ENCODE measurements at regions not wholly inside any gene's neighbourhood (a gene's known extent, or its start where the extent isn't known, plus 50 kb on each side); places are given as distances from the start of the nearest gene placed in this dataset.

DNA sequence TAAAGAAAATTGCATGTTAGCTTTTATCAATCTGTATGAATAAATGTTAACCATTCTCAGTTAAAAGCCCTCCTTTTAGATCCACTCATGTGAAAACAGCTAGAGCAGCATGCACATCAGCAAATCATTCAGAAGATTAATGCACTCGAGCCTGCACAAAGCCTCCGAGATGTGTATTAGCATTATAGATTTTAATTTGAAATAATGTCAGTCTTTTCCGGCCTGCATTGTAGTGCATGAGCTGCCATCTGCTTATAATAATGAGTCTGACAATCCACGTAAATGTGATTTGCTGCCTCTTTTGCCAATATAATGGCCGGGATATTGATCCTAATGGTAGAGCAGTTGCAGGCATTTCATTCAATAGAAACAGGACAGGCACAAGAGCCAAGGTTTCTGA, 585.1 kb downstream of the IRX1 start:
- DNase-seq (ENCODE audit: low read depth in 3 of 3, low spot score in 1 of 3): no peak

DNA sequence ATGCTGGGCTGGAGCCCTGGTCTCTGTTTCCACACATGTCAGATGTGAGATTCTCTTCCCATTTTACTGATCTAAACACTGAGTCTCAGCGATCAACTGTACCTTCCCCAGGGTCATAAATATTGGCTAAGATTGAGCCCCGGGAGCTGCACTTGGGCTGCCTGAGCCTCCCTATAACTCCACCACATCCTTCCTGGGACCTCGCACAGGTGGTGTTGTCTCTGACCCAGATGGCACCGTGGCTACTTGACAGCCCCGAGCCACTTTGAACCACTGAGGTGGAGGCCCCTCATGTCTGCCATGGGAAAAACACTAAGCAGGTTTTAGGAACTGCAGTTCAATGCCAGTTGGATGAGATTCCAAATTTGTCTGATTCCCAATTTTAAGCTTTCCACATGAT, 586.5 kb downstream of the IRX1 start:
- DNase-seq (ENCODE audit: low read depth in 3 of 3, low spot score in 1 of 3): no peak

DNA sequence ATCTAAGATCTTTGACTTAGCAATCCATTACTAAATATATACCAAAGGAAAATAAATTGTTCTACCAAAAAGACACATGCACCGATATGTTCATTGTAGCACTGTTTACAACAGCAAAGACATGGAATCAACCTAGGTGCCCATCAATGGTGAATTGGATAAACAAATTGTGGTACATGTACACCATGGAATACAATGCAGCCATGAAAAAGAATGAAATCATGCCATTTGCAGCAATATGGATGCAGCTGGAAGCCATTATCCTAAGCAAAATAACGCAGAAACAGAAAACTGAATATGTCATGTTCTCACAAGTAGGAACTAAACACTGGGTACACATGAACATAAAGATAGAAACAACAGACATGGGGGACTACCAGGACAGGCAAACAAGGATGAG, 589.5 kb downstream of the IRX1 start:
- DNase-seq (ENCODE audit: low read depth in 3 of 3, low spot score in 1 of 3): no peak

DNA sequence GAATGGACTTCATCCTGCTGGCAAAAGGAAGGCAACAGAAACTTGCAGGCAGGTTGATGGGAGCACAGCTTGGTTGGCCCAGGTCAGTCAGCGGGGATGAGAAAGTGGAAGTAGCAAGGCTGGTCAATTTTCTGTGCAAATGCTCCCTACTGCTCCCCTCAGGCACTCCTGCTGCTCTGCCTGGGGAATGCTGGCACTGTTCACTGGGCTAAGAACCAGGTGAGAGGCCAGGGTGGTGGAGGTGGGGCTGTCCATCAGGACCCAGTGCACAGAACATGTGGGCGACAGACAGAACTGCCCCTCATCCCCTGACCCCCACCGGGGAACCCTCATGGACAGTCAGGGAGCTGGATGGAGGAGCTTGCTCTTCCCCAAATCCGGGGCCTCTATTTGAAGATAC, 593.1 kb downstream of the IRX1 start:
- DNase-seq (ENCODE audit: low read depth in 3 of 3, low spot score in 1 of 3): no peak

DNA sequence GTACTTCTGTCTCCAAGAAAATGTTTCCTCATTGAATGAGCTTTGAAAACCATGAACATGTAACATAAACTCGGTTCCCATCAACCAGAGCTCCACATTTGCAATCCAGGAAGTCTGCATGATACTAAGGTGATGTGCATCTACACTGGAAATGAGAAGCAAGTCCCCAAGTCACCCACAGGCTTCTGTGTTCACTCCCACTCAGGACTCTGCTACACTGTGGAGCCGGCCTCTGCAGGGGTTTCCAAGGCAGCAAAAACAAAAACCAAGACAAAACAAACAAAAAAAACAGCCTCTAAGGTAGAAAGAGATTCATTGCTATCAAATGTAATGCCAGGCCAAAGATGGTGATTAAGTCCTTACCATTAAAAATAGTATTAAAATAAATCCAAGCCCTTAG, 593.7 kb downstream of the IRX1 start:
- DNase-seq (ENCODE audit: low read depth in 3 of 3, low spot score in 1 of 3): no peak

DNA sequence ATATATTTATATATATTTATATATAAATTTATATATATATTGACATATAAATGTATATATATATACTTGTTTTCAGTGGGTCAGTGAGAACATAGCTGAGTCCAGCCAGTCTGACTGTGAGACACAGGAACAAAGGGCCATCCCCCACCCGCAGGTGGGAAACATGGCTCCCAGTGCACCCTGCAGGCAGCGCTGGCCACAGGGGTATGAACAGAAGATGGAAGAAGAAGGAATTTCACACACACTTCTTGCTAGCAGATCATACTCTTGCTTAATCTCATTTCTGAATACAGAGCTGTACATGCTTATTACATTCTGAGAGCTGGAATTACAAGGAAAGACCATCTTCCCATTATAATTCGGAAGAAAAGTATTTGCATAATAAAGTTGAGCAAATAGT, 595.4 kb downstream of the IRX1 start:
- DNase-seq (ENCODE audit: low read depth in 3 of 3, low spot score in 1 of 3): no peak

DNA sequence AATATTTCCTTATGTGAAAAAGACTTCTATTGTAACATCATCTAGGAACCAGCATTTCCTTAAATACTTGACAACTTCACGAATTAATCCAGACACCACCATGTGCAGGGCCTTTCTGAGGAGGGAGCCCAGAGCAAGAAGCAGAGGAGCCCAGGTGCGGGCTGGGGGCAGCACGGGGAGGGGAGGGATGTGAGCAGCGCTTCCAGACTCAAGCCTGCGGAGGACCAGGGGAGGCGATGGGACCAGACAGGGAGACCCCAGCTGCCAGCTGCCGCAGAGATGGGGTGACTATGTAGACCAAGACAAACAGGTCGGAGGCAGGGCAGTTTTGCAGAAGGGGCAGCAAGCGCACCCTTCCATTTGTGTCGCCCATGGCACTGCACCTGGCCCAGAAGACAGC, 596.1 kb downstream of the IRX1 start:
- no peak for DNase-seq (ENCODE audit: low read depth in 3 of 3, low spot score in 1 of 3)

DNA sequence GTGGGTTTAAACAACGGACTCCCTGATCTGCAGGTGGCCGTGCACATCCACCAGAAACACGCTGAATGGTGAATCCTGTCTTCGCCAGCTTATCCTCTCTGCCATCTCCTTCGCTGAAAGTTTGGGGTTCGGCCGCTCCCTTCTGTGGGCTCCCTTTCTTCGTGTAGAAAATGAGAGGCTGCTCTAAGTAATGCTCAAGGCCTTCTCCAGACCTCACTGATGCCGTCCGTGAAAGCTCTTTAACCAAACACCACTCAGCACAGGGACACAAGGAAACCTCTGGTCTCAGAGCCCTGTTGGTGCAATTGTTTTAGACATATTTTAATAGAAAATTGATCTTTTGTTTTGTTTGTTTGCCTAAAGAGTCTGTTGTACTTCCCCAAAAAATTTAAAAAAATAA, 596.5 kb downstream of the IRX1 start:
- DNase-seq (ENCODE audit: low read depth in 3 of 3, low spot score in 1 of 3): no peak

DNA sequence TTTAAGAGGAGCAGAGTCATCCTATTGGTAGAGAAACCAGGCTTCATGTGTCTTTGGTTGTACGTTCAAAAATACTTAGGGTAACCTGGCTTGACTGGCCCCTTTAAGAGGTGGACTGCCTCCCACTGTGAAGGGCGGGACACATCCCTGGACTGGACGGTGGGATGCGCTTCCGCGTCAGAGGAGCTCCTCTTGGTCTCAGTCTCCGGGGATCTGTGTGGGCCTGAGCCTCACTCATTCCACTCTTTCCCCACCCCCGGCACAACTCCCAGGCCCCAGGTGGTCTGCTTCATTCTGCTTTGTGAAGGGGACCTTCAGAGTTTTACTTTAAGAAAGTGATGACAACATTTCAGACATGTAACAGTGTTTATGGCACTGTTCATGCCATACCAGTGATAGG, 601.1 kb downstream of the IRX1 start:
- no peak for DNase-seq (ENCODE audit: low read depth in 3 of 3, low spot score in 1 of 3)

DNA sequence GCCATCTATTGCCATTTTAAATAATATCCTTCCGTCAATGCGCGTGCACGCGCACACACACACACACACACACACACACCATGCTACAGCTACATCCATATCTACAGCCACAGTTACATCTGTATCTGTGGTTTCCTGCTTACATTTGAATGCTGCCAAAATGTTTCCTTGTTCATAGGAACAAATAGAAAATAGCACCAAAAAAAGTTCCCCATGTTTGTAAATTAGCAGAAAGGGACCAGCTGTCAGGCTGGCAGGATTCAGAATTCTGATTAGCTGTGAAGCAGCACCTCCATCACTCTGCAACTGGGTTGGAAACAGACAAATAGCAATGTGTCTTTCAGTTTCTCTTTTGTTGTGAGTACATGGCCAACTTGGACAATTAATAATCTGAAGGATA, 601.5 kb downstream of the IRX1 start:
- no peak for DNase-seq (ENCODE audit: low read depth in 3 of 3, low spot score in 1 of 3)

DNA sequence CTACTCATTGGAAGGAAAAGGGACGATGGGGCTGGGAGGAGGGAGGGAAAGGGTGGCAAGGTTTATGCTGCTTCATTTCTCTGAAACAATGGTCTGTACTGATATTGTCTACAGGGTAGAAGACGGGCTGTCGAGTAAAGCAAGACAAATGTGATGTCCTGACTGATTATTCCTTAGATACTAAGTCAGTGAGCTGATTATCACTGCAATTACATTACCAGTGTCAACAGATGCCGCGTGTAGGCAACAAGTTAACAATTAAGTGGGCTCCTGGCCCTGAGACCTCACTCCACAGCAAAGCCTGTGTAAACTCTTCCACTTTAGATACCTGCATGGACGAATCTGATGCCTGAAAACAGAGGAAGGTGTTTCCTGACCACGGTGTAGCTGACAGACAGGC, 602.8 kb downstream of the IRX1 start:
- DNase-seq (ENCODE audit: low read depth in 3 of 3, low spot score in 1 of 3): no peak

DNA sequence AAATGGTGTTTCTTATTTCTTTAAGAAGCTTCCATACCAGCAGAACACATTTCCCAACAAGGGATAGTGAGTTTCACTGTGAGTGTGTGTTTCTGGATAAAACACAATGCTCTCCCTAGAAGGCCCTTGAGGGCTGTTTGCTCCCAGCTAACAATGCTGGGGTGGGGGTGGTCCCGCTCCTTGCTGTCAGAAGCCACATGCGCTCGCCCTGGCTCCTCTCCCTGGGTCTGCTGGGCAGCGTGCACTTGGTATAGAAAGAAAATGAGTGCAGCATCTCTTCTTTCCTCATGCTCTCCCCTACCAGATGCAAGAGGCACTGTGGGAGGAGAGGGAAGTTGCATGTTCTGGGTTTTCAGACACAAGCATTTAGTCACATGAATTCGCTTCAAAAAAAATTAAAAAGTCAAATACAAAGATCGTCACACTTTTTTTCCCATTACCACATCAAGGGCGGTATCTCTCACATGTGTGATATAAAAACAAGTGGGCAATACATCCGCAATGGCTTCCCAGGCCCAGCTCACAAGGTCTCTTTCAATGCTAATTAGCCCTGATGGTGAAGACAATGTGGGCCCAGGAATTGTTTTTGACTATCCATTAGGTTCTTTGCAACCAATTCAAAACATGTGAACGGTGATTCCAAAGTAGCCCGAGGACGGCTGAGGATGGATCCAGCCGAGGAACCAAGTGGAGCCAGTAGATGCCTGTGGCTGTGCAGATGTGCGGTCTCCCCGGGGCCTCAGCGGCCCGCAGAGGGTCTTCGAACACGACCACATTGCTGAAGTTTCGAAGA, 603.6 kb downstream of the IRX1 start:
- DNase-seq (ENCODE audit: low read depth in 3 of 3, low spot score in 1 of 3): no peak

DNA sequence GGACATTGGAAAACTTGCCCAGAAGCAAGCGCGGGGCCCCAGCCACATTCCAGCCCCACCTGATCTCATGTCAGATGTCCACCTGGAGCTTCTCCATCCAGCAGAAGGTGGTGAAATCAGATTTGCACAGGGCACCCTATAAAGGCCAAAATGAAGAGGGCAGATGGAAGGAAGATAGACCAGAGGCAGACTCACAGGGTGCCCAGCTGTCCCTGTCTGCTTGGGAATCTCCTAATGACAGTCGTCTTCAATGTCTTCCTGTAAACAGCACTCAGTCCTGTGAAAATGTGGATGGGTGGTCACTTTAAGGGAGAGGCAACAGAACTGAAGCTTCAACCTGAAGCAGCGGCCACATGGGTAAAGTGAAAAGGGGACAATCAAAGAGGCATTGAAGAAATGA, 607.5 kb downstream of the IRX1 start:
- no peak for DNase-seq (ENCODE audit: low read depth in 3 of 3, low spot score in 1 of 3)

DNA sequence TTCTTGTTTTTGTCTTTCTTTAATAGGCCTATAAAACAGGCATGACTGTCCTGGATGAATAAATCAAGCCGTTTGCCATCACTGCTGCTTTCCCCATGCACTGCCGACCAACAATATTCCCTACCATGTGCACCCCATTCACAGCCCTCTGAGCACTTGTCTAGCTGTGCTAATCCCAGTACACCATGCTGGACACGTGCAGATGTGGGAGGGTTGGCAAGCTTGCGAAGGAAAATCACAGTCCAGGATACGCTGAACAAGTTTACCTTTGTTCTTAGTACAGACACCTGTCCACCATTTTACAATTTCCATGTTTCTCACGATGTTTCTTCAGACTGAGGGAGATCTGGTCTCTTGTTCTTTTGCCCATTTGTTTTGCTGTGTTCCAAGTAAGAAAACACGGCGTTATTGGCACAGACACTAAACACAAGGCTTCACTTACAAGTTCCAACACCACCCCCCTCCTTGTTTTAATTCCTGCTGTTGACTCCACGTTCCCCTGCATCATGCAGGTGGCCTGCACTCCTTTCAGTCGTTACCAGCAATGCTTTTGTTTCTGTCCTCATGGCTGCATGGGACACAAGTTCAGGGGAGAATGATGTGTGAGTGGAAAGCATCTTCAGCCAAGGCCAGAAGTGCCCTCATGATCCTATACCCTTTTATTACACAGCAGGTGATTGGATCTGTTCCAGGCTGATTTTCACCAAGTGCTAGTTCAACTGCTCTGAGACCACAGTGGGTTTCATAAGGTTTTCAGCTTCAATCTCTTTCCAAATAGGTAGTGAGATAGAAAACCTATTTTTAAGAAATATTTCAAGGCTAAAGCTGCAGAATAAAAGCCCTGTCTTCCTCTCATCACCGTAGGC, 608.9 kb downstream of the IRX1 start:
- no peak for DNase-seq (ENCODE audit: low read depth in 3 of 3, low spot score in 1 of 3)

DNA sequence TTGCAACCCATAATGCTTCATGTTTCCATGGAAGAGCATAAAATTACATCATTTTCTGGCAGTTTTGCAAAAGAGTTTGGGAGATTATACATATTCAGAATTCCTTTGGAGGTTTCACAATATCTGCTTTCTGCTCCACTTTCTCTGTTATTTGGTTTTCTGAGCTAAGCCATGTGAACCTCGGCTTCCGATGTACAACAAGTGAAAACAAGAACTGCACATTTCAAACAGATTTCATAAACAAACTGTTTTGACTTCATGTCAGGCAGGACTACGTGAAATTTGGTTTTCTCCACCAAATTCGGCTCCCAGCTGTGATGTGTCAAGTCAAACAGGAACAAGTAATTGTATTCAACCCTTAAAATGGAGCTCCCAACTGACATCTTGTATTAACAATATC, 609.8 kb downstream of the IRX1 start:
- DNase-seq (ENCODE audit: low read depth in 3 of 3, low spot score in 1 of 3): no peak

DNA sequence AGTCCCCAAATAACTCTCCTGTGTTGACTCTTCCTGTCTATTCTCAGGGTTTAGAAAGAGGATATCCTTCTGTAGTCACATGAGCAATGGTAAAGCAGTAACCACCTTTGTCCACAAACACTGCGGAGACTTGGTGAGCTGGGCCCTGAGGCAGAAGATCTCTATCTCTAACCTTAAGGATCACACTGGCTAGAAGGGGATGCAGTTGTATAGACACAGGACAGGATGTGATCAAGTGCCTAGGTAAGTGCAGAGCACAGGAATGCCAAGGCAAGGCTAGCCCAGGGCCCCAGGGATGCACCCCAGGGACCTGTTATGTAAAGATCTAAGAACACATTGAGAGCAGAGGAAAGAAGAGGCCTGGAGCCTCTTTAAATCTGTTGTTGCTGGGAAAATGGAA, 610.5 kb downstream of the IRX1 start:
- no peak for DNase-seq (ENCODE audit: low read depth in 3 of 3, low spot score in 1 of 3)

DNA sequence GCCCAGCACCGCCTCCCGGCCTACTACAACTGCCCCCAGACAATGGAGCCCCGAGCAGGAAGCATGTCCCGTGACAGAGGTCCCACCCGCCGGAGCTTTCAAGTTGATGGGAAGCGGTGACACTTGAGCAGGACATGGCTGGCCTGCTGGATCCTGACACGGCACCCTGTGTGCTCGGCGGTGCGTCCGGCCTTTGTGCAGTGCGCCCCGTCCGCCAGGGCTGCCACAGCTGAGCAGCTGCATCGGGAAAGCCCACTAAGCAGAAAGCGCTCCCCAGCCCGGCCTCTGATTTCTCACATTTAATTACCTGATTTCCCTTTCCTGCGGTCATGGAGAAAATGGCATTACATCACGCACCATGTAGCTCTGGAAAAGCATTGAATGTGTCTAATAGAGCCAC, 611.9 kb downstream of the IRX1 start:
- DNase-seq (ENCODE audit: low read depth in 3 of 3, low spot score in 1 of 3): no peak

DNA sequence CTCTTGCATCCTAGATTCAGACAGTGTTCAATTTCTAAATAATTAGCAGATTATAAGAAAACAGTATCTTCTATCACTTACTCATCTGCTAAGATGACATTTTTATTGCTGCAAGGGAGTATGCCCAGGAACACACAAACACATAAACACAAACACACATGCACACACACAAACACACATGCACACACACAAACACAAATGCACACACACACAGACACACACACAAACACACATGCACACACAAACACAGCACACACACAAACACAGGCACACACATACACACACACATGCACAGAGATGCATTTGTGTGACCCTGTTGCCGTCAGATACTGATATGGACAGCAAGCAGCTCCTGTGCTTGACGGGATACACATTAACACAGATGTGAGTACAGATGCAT, 612.9 kb downstream of the IRX1 start:
- no peak for DNase-seq (ENCODE audit: low read depth in 3 of 3, low spot score in 1 of 3)

DNA sequence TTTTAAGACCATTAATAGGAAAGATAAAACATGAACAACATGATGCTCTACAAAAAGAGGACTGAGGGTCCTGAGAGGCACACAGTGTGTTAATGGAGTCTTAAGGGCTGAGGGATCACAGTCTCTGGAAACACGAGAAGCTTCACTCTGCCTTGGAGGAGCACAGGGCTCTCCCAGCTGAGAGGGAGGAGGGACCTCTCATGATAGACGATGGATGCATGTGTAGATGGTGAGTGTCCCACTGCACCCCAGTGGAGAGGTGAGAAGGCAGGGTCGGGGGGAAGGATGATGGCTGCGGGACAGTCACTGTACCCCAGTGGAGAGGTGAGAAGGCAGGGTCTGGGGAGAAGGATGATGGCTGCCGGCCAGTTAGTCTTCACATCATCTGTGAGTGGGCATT, 613.4 kb downstream of the IRX1 start:
- DNase-seq (ENCODE audit: low read depth in 3 of 3, low spot score in 1 of 3): no peak

DNA sequence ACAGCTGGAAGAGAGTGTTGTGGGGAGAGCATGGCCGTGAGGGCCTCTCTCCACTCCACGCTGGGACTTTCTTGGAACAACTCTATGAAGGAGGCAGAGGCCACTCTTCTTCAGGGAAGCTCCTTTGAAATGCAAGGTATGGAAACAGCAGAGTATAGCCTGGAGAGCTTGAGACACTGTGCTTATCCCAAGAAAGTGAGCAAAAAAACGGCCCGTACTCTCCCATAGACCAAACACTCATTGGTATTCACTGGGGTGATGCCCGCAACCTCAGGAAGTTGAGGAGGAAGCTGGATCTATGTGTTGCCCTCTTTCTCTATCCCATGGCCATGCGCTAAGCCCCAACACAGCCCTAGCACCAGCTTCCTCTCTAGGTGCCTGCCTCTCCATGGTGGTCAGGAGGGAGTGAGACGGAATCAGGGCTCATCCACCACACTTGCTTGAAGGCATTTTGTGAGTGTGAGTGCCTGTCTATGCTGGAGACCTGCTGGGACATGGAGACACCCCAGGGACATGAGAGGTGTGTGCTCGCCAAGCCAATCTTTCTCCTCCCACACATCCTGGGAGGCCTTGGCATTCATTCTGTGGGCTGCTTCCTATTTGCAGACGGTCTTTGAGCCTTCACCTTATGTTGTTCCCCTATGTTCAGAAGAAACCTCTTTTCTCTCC, 616.6 kb downstream of the IRX1 start:
- DNase-seq (ENCODE audit: low read depth in 3 of 3, low spot score in 1 of 3): no peak

DNA sequence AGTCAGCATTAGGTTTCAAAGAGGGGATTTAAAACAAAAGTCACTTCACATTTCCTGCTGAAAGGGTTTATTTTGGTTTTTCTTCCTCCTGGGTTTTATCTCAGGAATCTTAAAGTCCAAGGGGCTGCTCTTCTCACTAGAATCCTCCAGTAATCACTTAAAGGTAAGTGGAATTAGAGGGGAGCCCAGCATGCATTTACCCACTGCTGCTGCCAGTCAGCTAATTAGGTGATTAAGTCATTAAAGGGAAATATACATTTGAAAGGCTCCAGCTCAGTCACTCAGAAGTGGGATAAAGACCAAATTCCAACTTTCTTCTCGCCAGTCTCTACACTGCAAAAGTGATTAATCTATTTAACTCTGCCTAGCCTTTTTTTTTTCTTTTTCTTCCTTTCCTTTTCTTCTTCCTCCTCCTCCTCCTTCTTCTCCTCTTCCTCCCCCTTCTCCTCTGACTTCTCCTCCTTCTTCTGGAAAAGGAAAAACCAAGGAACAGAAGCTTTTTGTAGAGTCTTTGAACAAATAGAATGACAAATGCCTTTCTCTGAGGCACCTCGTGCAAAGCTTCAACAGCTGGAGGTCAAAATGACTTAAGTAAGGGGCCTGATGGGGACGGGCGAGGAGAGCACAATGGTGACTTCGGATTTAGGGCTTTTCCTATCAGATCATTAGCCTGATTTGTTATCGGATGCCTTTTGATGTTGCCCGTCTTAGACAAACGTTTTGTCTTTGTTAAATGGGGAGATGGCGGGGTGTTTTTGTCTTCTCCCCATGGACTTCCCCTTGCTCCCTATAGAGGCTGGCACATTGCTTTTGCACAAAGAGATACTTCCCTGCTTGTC, 617.6 kb downstream of the IRX1 start:
- no peak for DNase-seq (ENCODE audit: low read depth in 3 of 3, low spot score in 1 of 3)
